MCF 10A (cell line): ENCODE measurements at regions not wholly inside any gene's neighbourhood (a gene's known extent, or its start where the extent isn't known, plus 50 kb on each side); places are given as distances from the start of the nearest gene placed in this dataset.

Experiments
- BruUV-seq: library from RNA; stranded (reverse); fragments of 400-500 nt; replicated peaks from 2 replicates; lab custom pipeline; 2021; lab: Mats Ljungman, UMichigan
- CTCF ChIA-PET: fragments of 300-600 bp; sonication (Branson Sonifier 250); formaldehyde crosslinking; extraction: SDS; loops from one replicate; lab custom pipeline; 2021; ENCODE audit warnings: antibody characterized with exemption, inconsistent platforms; lab: Yijun Ruan, JAX
- POLR2A ChIA-PET: fragments of 300-600, 350-650 bp; sonication (Branson Sonifier 250); formaldehyde crosslinking; extraction: SDS; loops from one replicate; lab custom pipeline; 2020; ENCODE audit warnings: antibody characterized with exemption, inconsistent platforms; lab: Yijun Ruan, JAX
- DNase-seq: peaks from one replicate; pipeline ENCODE4 v3.0.0-alpha.2; 2018; ENCODE audit not compliant: unreplicated experiment
- H3K27ac Mint-ChIP-seq: one replicate; pipeline ENCODE4 v1.8.0; 2022; ENCODE audit warnings: mild to moderate bottlenecking, low read depth, mixed read lengths; ENCODE audit not compliant: unreplicated experiment
- H3K27me3 Mint-ChIP-seq: one replicate; pipeline ENCODE4 v1.8.0; 2022; ENCODE audit warnings: mixed read lengths; ENCODE audit not compliant: insufficient read depth, unreplicated experiment
- H3K36me3 Mint-ChIP-seq: one replicate; pipeline ENCODE4 v1.8.0; 2022; ENCODE audit warnings: mild to moderate bottlenecking, moderate library complexity, mixed read lengths; ENCODE audit not compliant: insufficient read depth, unreplicated experiment
- H3K4me1 Mint-ChIP-seq: one replicate; pipeline ENCODE4 v1.8.0; 2022; ENCODE audit warnings: mixed read lengths; ENCODE audit not compliant: insufficient read depth, unreplicated experiment
- H3K4me3 Mint-ChIP-seq: one replicate; pipeline ENCODE4 v1.8.0; 2022; ENCODE audit warnings: mild to moderate bottlenecking, moderate library complexity, mixed read lengths; ENCODE audit not compliant: unreplicated experiment
- H3K9me3 Mint-ChIP-seq: one replicate; pipeline ENCODE4 v1.8.0; 2022; ENCODE audit warnings: mixed read lengths; ENCODE audit not compliant: unreplicated experiment
- CTCF ChIP-seq: fragments of 200-600 bp; IDR thresholded peaks from one replicate; pipeline ENCODE4 v1.8.0; 2022; ENCODE audit warnings: antibody characterized with exemption, mild to moderate bottlenecking; ENCODE audit not compliant: unreplicated experiment
- intact Hi-C: fragments of 100-400 bp; cut with micrococcal nuclease; formaldehyde crosslinking; loops from 2 replicates; pipeline ENCODE4 v1.14.1; 2022

GRCh38 chr7:33854801-33855350 is 50.5 kb upstream of the BMPER start:
- CTCF ChIA-PET = interaction anchor here (0.7 kb wide), 1 partner anchor 30 kb away, joined by 3 read pairs; no protein-coding TSS in a partner anchor
- H3K4me1 Mint-ChIP-seq = peaks cover 10% of the 10 kb centered on the region
- no peak overlapping the region for H3K4me3 Mint-ChIP-seq
- no peak for DNase-seq
- H3K27ac Mint-ChIP-seq = no peak overlapping the region
- BruUV-seq = no TSS peak
- H3K27me3 Mint-ChIP-seq = no peaks in the 10 kb centered on the region
- no peaks in the 10 kb centered on the region for H3K9me3 Mint-ChIP-seq
- no peak for TF ChIP-seq CTCF
- no peaks in the 10 kb centered on the region for H3K36me3 Mint-ChIP-seq
- POLR2A ChIA-PET = no interaction called here
- intact Hi-C loops = no loop called here
